ENCODE measurements at regions not wholly inside any gene's neighbourhood (a gene's known extent, or its start where the extent isn't known, plus 50 kb on each side); places are given as distances from the start of the nearest gene placed in this dataset.

- no peak for TF ChIP-seq CTCF (tag by site-specific recombination; IDR thresholded peaks at IDR 0.05)
- no peak for TF ChIP-seq ZSCAN30 (tag by site-specific recombination; IDR thresholded peaks at IDR 0.05)
- TF ChIP-seq, protein P1, sequence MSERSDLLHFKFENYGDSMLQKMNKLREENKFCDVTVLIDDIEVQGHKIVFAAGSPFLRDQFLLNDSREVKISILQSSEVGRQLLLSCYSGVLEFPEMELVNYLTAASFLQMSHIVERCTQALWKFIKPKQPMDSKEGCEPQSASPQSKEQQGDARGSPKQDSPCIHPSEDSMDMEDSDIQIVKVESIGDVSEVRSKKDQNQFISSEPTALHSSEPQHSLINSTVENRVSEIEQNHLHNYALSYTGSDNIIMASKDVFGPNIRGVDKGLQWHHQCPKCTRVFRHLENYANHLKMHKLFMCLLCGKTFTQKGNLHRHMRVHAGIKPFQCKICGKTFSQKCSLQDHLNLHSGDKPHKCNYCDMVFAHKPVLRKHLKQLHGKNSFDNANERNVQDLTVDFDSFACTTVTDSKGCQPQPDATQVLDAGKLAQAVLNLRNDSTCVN (tag by site-specific recombination; optimal IDR thresholded peaks at IDR 0.05), result no peak
- no peak for TF ChIP-seq ZNF394 (tag by site-specific recombination; IDR thresholded peaks at IDR 0.05; ENCODE audit: borderline replicate concordance)
- peak; percentile 11; the same call in 1 of the 2 replicates for TF ChIP-seq SCRT2 (tag by site-specific recombination; IDR thresholded peaks at IDR 0.05)
- no peak for TF ChIP-seq PBX3 (CRISPR knock-in tag; IDR thresholded peaks at IDR 0.05)
These were observed 120.7 kb upstream of the LINGO1 start (continued) for GRCh38 chr15:77753281-77753873.

GRCh38 chr15:77749998-77750540, 117.4 kb upstream of the LINGO1 start:
- no peaks in the 10 kb centered on the region for H3K4me1 ChIP-seq (ENCODE audit: control insufficient read depth, insufficient read depth, low read length)
- ChIA-PET CTCF (no interaction called here), POLR2A (no interaction called here)
- H3K9me3 ChIP-seq (ENCODE audit: control insufficient read depth, insufficient read depth, low read depth, low read length), result no peaks in the 10 kb centered on the region
- no peaks in the 10 kb centered on the region for H3K36me3 ChIP-seq (ENCODE audit: control insufficient read depth in 2 of 2, insufficient read depth in 1 of 2, low read length in 2 of 2)
- no peak overlapping the region for H3K4me3 ChIP-seq (ENCODE audit: low read depth, low read length)
- TF ChIP-seq ZNF571 (tag by site-specific recombination; IDR thresholded peaks at IDR 0.05), result no peak
- TF ChIP-seq ZXDB (tag by site-specific recombination; IDR thresholded peaks at IDR 0.05), result no peak
- no peak for TF ChIP-seq FEZF1 (tag by site-specific recombination; IDR thresholded peaks at IDR 0.05)
- no peak for TF ChIP-seq ZNF549 (tag by site-specific recombination; IDR thresholded peaks at IDR 0.05)
- no peak for TF ChIP-seq ZBTB11 (tag by site-specific recombination; conservative IDR thresholded peaks at IDR 0.05; ENCODE audit: low read depth)
- no peak for TF ChIP-seq PBX3 (CRISPR knock-in tag; IDR thresholded peaks at IDR 0.05)
- no peak for TF ChIP-seq ZNF350 (tag by site-specific recombination; IDR thresholded peaks at IDR 0.05)
- no peak overlapping the region for H3K27ac ChIP-seq (ENCODE audit: extremely low read depth, low read depth, low read length)

Measured in HEK293 (cell line).